ENCODE measurements at regions not wholly inside any gene's neighbourhood (a gene's known extent, or its start where the extent isn't known, plus 50 kb on each side); places are given as distances from the start of the nearest gene placed in this dataset.

- TF ChIP-seq POLR2A (IDR thresholded peaks at IDR 0.05; ENCODE audit: low read depth, low read length) (no peak), CTCF (conservative IDR thresholded peaks at IDR 0.05; ENCODE audit: low read depth, low read length) (no peak), CEBPB (IDR thresholded peaks at IDR 0.05; ENCODE audit: low read depth, low read length) (no peak), RFX5 (IDR thresholded peaks at IDR 0.05; ENCODE audit: low read depth, low read length) (no peak), CHD1 (IDR thresholded peaks at IDR 0.05; ENCODE audit: low read depth, low read length) (no peak), NFE2L2 (IDR thresholded peaks at IDR 0.05; ENCODE audit: low read depth, low read length) (no peak), BHLHE40 (IDR thresholded peaks at IDR 0.05; ENCODE audit: low read depth, low read length) (no peak), RAD21 (IDR thresholded peaks at IDR 0.05; ENCODE audit: low read length) (no peak), FOS (IDR thresholded peaks at IDR 0.05; ENCODE audit: low read depth, low read length) (no peak)
These were observed 417.1 kb downstream of the HRH4 start for GRCh38 chr18:24877546-24877945.
